HG02981 (cell line): ENCODE measurements at regions not wholly inside any gene's neighbourhood (a gene's known extent, or its start where the extent isn't known, plus 50 kb on each side); places are given as distances from the start of the nearest gene placed in this dataset.
A peak's percentile ranks its signal among the peaks of the same experiment; 100 is the strongest.
"Not testable (repeated sequence)": the region's sequence is repeated elsewhere in the genome, so short reads cannot be mapped to it uniquely, and the experiment has no call there.

ENCODE experiments used
- ATAC-seq: cut with Tn5 transposase; IDR thresholded peaks from one replicate; pipeline ENCODE4 v1.9.1; 2021; ENCODE audit warnings: mild to moderate bottlenecking, moderate library complexity; ENCODE audit not compliant: unreplicated experiment

- ATAC-seq = not testable (repeated sequence)
Measured at GRCh38 chr5:63732880-63733279, 229.4 kb downstream of the HTR1A start.

- ATAC-seq = peak; percentile 40
Measured at GRCh38 chr5:63727583-63727982, 234.7 kb downstream of the HTR1A start.

- peak; percentile 84 for ATAC-seq
Measured at GRCh38 chr5:63726496-63726895, 235.7 kb downstream of the HTR1A start.

GRCh38 chr5:63719147-63719546 lies 243.1 kb downstream of the HTR1A start:
- ATAC-seq = no peak

GRCh38 chr5:63700241-63700640 lies 262.0 kb downstream of the HTR1A start:
- no peak for ATAC-seq

- no peak for ATAC-seq
Measured at GRCh38 chr5:63697811-63698210, 264.4 kb downstream of the HTR1A start.

GRCh38 chr5:63690546-63690945 lies 271.7 kb downstream of the HTR1A start:
- ATAC-seq = no peak

- no peak for ATAC-seq
Measured at GRCh38 chr5:63687854-63688516, 274.3 kb downstream of the HTR1A start.

- no peak for ATAC-seq
Measured at GRCh38 chr5:63686938-63687337, 275.3 kb downstream of the HTR1A start.

GRCh38 chr5:63686181-63686580 lies 276.1 kb downstream of the HTR1A start:
- no peak for ATAC-seq

- ATAC-seq = no peak
Measured at GRCh38 chr5:63685454-63685853, 276.8 kb downstream of the HTR1A start.

GRCh38 chr5:63674881-63675280 lies 287.4 kb downstream of the HTR1A start:
- no peak for ATAC-seq

GRCh38 chr5:63655043-63655442 lies 307.2 kb downstream of the HTR1A start:
- no peak for ATAC-seq

- ATAC-seq = no peak
Measured at GRCh38 chr5:63650581-63650980, 311.7 kb downstream of the HTR1A start.

- no peak for ATAC-seq
Measured at GRCh38 chr5:63648376-63648775, 313.9 kb downstream of the HTR1A start.

- ATAC-seq = no peak
Measured at GRCh38 chr5:63629951-63630630, 332.2 kb downstream of the HTR1A start.

- ATAC-seq = no peak
Measured at GRCh38 chr5:63613442-63613841, 348.8 kb downstream of the HTR1A start.

GRCh38 chr5:63603996-63604395 lies 358.2 kb downstream of the HTR1A start:
- ATAC-seq = no peak

GRCh38 chr5:63602971-63603370 lies 359.3 kb downstream of the HTR1A start:
- ATAC-seq = no peak

- ATAC-seq = no peak
Measured at GRCh38 chr5:63596254-63596653, 366.0 kb downstream of the HTR1A start.

- peak; percentile 61 for ATAC-seq
Measured at GRCh38 chr5:63573380-63573779, 388.9 kb downstream of the HTR1A start.

- ATAC-seq = no peak
Measured at GRCh38 chr5:63572740-63573139, 389.5 kb downstream of the HTR1A start.

- ATAC-seq = no peak
Measured at GRCh38 chr5:63570752-63571151, 391.5 kb downstream of the HTR1A start.
